HG03565 (cell line): ENCODE measurements at regions not wholly inside any gene's neighbourhood (a gene's known extent, or its start where the extent isn't known, plus 50 kb on each side); places are given as distances from the start of the nearest gene placed in this dataset.
"Not testable (repeated sequence)": the region's sequence is repeated elsewhere in the genome, so short reads cannot be mapped to it uniquely, and the experiment has no call there.

Experiments used
- ATAC-seq: cut with Tn5 transposase; IDR thresholded peaks from one replicate; pipeline ENCODE4 v1.9.1; 2021; ENCODE audit warnings: mild to moderate bottlenecking, moderate library complexity; ENCODE audit not compliant: unreplicated experiment

GRCh38 chr5:108467563-108467962, 85.7 kb upstream of the FBXL17 start:
- ATAC-seq: no peak

GRCh38 chr5:108461628-108462367, 79.9 kb upstream of the FBXL17 start:
- ATAC-seq: no peak

GRCh38 chr5:108459769-108460168, 77.9 kb upstream of the FBXL17 start:
- ATAC-seq: no peak

- no peak for ATAC-seq
These were observed 69.4 kb upstream of the FBXL17 start for GRCh38 chr5:108451269-108451668.

GRCh38 chr5:108444130-108444529, 62.2 kb upstream of the FBXL17 start:
- ATAC-seq: not testable (repeated sequence)

GRCh38 chr5:108442063-108442651, 60.3 kb upstream of the FBXL17 start:
- not testable (repeated sequence) for ATAC-seq

GRCh38 chr5:108437425-108437824, 55.5 kb upstream of the FBXL17 start:
- ATAC-seq: no peak

- ATAC-seq: no peak
These were observed 54.8 kb upstream of the FBXL17 start for GRCh38 chr5:108436696-108437095.

GRCh38 chr5:108433600-108433999, 51.7 kb upstream of the FBXL17 start:
- ATAC-seq: no peak

- no peak for ATAC-seq
These were observed 50.1 kb upstream of the FBXL17 start for GRCh38 chr5:108432024-108432423.
